ENCODE measurements at regions not wholly inside any gene's neighbourhood (a gene's known extent, or its start where the extent isn't known, plus 50 kb on each side); places are given as distances from the start of the nearest gene placed in this dataset.

DNA sequence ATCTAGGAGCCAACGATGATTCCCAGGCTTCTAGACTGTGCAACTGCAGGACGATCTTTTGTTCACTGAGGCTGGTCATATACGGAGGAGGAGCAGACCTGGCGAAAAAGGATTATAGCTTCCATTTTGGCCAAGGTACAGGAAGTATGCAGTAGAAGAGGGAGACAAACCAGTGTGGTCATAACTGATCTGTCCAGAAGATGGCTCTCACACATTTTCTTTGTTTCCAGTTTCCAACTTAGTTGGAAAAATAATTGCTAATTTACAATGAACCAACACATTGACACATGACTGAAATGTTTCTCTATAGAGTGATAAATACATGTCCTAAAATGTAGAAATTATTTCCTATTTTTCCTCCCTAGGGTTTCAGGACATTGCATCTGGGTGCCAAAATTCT lies 364.1 kb upstream of the BTBD3 start:
- Mint-ChIP-seq H3K4me1 (peaks cover 7% of the 10 kb centered on the region), H3K27me3 (ENCODE audit: low read depth) (no peaks in the 10 kb centered on the region), H3K9me3 (peaks cover 2% of the 10 kb centered on the region), H3K4me3 (no peak overlapping the region), H3K27ac (ENCODE audit: unreplicated experiment) (no peak overlapping the region), H3K36me3 (ENCODE audit: low read depth) (no peaks in the 10 kb centered on the region)
- TF ChIP-seq, protein P1, sequence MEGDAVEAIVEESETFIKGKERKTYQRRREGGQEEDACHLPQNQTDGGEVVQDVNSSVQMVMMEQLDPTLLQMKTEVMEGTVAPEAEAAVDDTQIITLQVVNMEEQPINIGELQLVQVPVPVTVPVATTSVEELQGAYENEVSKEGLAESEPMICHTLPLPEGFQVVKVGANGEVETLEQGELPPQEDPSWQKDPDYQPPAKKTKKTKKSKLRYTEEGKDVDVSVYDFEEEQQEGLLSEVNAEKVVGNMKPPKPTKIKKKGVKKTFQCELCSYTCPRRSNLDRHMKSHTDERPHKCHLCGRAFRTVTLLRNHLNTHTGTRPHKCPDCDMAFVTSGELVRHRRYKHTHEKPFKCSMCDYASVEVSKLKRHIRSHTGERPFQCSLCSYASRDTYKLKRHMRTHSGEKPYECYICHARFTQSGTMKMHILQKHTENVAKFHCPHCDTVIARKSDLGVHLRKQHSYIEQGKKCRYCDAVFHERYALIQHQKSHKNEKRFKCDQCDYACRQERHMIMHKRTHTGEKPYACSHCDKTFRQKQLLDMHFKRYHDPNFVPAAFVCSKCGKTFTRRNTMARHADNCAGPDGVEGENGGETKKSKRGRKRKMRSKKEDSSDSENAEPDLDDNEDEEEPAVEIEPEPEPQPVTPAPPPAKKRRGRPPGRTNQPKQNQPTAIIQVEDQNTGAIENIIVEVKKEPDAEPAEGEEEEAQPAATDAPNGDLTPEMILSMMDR (conservative IDR thresholded peaks at IDR 0.05) = peak; percentile 69
- no peak for DNase-seq (ENCODE audit: low read depth, low spot score)

DNA sequence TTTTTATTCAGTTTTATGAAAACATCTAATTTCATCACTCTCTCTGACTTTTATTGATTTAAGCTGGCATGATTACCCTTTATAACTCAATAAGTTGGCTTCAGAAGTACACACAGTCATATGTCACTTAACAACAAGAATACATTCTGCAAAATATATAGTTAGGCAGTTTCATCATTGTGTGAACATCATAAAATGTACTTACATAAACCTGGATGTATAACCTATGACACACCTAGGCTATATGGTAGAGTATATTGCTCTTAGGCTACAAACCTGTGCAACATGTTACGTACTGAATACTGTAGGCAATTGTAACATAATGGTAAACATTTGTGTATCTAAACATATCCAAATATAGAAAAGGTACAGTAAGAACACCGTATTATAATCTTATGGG lies 362.2 kb upstream of the BTBD3 start:
- no peaks in the 10 kb centered on the region for H3K27me3 Mint-ChIP-seq (ENCODE audit: low read depth)
- H3K36me3 Mint-ChIP-seq (ENCODE audit: low read depth) = no peaks in the 10 kb centered on the region
- DNase-seq (ENCODE audit: low read depth, low spot score) = no peak
- H3K4me3 Mint-ChIP-seq = no peak overlapping the region
- peaks cover 7% of the 10 kb centered on the region for H3K4me1 Mint-ChIP-seq
- TF ChIP-seq, protein P1 (conservative IDR thresholded peaks at IDR 0.05) = no peak
- no peak overlapping the region for H3K27ac Mint-ChIP-seq (ENCODE audit: unreplicated experiment)
- peaks cover 2% of the 10 kb centered on the region for H3K9me3 Mint-ChIP-seq

DNA sequence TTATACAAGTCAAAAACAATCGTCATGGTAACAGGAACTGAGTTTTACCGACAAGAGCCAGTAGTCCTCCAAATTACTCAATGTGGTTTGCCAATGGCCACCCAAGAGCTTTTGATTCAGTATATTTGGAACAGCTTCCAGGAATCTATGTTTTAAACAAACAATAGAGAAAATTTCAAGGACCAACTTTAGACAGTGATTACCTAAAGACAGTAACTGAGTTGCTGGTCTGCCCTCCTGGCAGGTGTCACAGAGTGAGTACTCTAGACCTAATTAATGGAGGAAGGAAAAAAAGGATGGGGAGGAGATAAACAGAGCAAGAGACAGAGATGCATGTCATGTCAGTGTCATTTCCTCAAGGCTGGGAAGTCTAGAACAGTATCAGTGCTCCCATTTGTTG lies 361.3 kb upstream of the BTBD3 start:
- TF ChIP-seq, protein P1 (conservative IDR thresholded peaks at IDR 0.05) = no peak
- H3K27ac Mint-ChIP-seq (ENCODE audit: unreplicated experiment) = no peak overlapping the region
- H3K4me3 Mint-ChIP-seq = no peak overlapping the region
- H3K36me3 Mint-ChIP-seq (ENCODE audit: low read depth) = no peaks in the 10 kb centered on the region
- H3K27me3 Mint-ChIP-seq (ENCODE audit: low read depth) = no peaks in the 10 kb centered on the region
- peaks cover 2% of the 10 kb centered on the region for H3K9me3 Mint-ChIP-seq
- H3K4me1 Mint-ChIP-seq = peaks cover 7% of the 10 kb centered on the region
- no peak for DNase-seq (ENCODE audit: low read depth, low spot score)

DNA sequence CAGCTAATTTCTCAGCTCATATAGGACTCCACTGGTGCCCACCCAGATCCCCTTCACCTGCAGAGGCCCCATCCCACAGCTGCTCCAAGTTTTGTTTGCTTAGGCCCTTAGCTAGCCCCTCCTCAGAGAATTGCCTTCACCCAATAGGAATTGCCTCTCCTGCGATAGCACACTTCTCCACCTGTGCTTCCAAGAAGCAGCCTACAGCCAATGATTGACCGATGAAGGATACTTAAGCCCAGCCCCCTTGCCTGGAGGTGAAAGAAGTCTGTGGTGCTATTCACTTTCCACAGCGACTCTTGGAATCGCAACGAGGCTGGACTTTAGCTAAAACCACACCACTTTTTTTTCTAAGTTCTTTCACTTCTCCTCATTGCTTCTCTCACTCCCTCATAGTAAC lies 353.2 kb upstream of the BTBD3 start:
- H3K4me3 Mint-ChIP-seq = no peak overlapping the region
- DNase-seq (ENCODE audit: low read depth, low spot score) = no peak
- peaks cover 6% of the 10 kb centered on the region for H3K4me1 Mint-ChIP-seq
- no peak overlapping the region for H3K27ac Mint-ChIP-seq (ENCODE audit: unreplicated experiment)
- H3K9me3 Mint-ChIP-seq = peaks cover 10% of the 10 kb centered on the region
- no peaks in the 10 kb centered on the region for H3K27me3 Mint-ChIP-seq (ENCODE audit: low read depth)
- TF ChIP-seq, protein P1 (conservative IDR thresholded peaks at IDR 0.05) = no peak
- H3K36me3 Mint-ChIP-seq (ENCODE audit: low read depth) = peaks cover 3% of the 10 kb centered on the region

DNA sequence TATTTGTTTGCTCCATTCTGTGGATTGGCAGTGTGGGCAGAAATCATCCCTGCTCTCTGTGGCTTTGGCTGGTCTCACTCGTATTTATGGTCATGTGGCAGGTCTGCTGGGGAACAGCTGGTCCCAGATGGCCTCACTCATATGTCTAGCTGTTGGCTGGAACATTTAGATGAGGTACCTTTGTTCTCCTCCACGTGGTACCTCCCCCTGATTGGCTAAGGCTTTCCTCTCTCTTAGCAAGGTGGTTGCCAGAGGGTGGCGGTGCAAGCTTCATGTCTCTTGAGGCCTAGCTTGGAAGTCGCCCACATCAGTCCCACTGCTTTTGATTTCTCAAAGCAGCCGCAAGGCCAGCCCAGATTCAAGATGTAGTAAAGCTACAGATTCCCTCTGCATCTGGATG lies 348.5 kb upstream of the BTBD3 start:
- Mint-ChIP-seq H3K27ac (ENCODE audit: unreplicated experiment) (peak overlapping the region; percentile 46), H3K27me3 (ENCODE audit: low read depth) (no peaks in the 10 kb centered on the region), H3K36me3 (ENCODE audit: low read depth) (peaks cover 3% of the 10 kb centered on the region), H3K4me3 (no peak overlapping the region), H3K9me3 (peaks cover 14% of the 10 kb centered on the region), H3K4me1 (peaks cover 40% of the 10 kb centered on the region)
- TF ChIP-seq, protein P1 (conservative IDR thresholded peaks at IDR 0.05) = no peak
- DNase-seq (ENCODE audit: low read depth, low spot score) = no peak

DNA sequence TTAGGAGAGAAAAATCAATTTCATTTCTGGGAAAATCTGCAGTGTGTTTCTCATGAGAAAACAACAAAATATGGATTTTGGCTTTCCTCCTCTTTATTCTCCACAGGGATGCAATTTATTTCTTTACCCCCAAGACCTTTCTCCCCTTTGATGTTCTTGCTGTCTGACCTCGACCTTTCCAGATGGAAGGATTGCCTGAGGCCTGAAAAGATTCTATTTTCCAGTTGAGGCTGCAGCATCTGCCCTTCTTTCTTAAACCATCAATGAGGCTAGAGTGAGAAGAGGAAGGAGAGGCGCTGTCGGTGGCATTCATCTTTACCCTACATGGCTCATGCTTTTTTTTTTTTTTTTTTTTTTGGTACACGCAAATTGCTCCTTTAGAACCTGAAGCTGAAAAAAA lies 344.2 kb upstream of the BTBD3 start:
- Mint-ChIP-seq H3K27ac (ENCODE audit: unreplicated experiment) (peak overlapping the region; percentile 13), H3K4me1 (peaks cover 54% of the 10 kb centered on the region), H3K4me3 (peak overlapping the region; percentile 73), H3K27me3 (ENCODE audit: low read depth) (no peaks in the 10 kb centered on the region), H3K36me3 (ENCODE audit: low read depth) (peaks cover 8% of the 10 kb centered on the region), H3K9me3 (peaks cover 11% of the 10 kb centered on the region)
- TF ChIP-seq, protein P1 (conservative IDR thresholded peaks at IDR 0.05) = no peak
- DNase-seq (ENCODE audit: low read depth, low spot score) = peak; percentile 23

Measured in neural crest cell (in vitro differentiated cells).